GM18505 (cell line): ENCODE measurements at regions not wholly inside any gene's neighbourhood (a gene's known extent, or its start where the extent isn't known, plus 50 kb on each side); places are given as distances from the start of the nearest gene placed in this dataset.

ENCODE experiments used
- ATAC-seq: cut with Tn5 transposase; IDR thresholded peaks from one replicate; pipeline ENCODE4 v1.9.1; 2021; ENCODE audit not compliant: unreplicated experiment
- POLR2A ChIP-seq: IDR thresholded peaks from 4 replicates; pipeline ENCODE4 v1.6.1; 2011; ENCODE audit warnings: borderline replicate concordance; ENCODE audit not compliant: insufficient read depth, insufficient read length; ENCODE audit errors: extremely low read depth

- no peak for TF ChIP-seq POLR2A
These were observed 85.6 kb upstream of the FRMD4A start for GRCh38 chr10:14416308-14416700.

GRCh38 chr10:14415676-14416307 lies 85.1 kb upstream of the FRMD4A start:
- TF ChIP-seq POLR2A, result no peak
- ATAC-seq, result no peak

More at GRCh38 chr10:14416308-14416700, 85.6 kb upstream of the FRMD4A start:
- no peak for ATAC-seq

GRCh38 chr10:14414901-14415300 lies 84.2 kb upstream of the FRMD4A start:
- ATAC-seq, result no peak

GRCh38 chr10:14413523-14413922 lies 82.8 kb upstream of the FRMD4A start:
- ATAC-seq, result no peak
- no peak for TF ChIP-seq POLR2A

More at GRCh38 chr10:14414901-14415300, 84.2 kb upstream of the FRMD4A start:
- TF ChIP-seq POLR2A, result no peak

GRCh38 chr10:14412624-14413023 lies 81.9 kb upstream of the FRMD4A start:
- no peak for ATAC-seq
- no peak for TF ChIP-seq POLR2A

GRCh38 chr10:14409856-14410458 lies 79.2 kb upstream of the FRMD4A start:
- TF ChIP-seq POLR2A, result no peak
- ATAC-seq, result no peak

- TF ChIP-seq POLR2A, result no peak
- no peak for ATAC-seq
These were observed 78.5 kb upstream of the FRMD4A start for GRCh38 chr10:14409247-14409646.

GRCh38 chr10:14408139-14408538 lies 77.4 kb upstream of the FRMD4A start:
- ATAC-seq, result no peak
- TF ChIP-seq POLR2A, result no peak

- no peak for TF ChIP-seq POLR2A
- no peak for ATAC-seq
These were observed 76.8 kb upstream of the FRMD4A start for GRCh38 chr10:14407567-14407966.

- no peak for TF ChIP-seq POLR2A
- no peak for ATAC-seq
These were observed 74.6 kb upstream of the FRMD4A start for GRCh38 chr10:14405076-14406065.

- no peak for TF ChIP-seq POLR2A
- ATAC-seq, result no peak
These were observed 73.3 kb upstream of the FRMD4A start for GRCh38 chr10:14403881-14404623.

- no peak for TF ChIP-seq POLR2A
- ATAC-seq, result no peak
These were observed 72.6 kb upstream of the FRMD4A start for GRCh38 chr10:14403359-14403758.

GRCh38 chr10:14399641-14400040 lies 68.9 kb upstream of the FRMD4A start:
- no peak for ATAC-seq
- no peak for TF ChIP-seq POLR2A
